Neural crest cell (in vitro differentiated cells): ENCODE measurements at regions not wholly inside any gene's neighbourhood (a gene's known extent, or its start where the extent isn't known, plus 50 kb on each side); places are given as distances from the start of the nearest gene placed in this dataset.

Experiments used
- DNase-seq: peaks from one replicate; pipeline ENCODE4 v3.0.0; 2021; ENCODE audit warnings: low read depth, mixed read lengths, low spot score
- H3K27ac Mint-ChIP-seq: one replicate; pipeline ENCODE4 v1.8.0; 2021; ENCODE audit warnings: mild to moderate bottlenecking, mixed read lengths; ENCODE audit not compliant: unreplicated experiment
- H3K27me3 Mint-ChIP-seq: 2 replicates; pipeline ENCODE4 v1.8.0; 2021; ENCODE audit warnings: low read depth, mild to moderate bottlenecking, mixed read lengths
- H3K36me3 Mint-ChIP-seq: 2 replicates; pipeline ENCODE4 v1.8.0; 2021; ENCODE audit warnings: low read depth, mild to moderate bottlenecking, mixed read lengths
- H3K4me1 Mint-ChIP-seq: 2 replicates; pipeline ENCODE4 v1.8.0; 2021; ENCODE audit warnings: mixed read lengths
- H3K4me3 Mint-ChIP-seq: one replicate; pipeline ENCODE4 v1.8.0; 2021; ENCODE audit warnings: mild to moderate bottlenecking, mixed read lengths
- H3K9me3 Mint-ChIP-seq: 2 replicates; pipeline ENCODE4 v1.8.0; 2021; ENCODE audit warnings: mixed read lengths
- TF ChIP-seq, protein P1 (sequence below): fragments of 200-600 bp; sonication (generic); conservative IDR thresholded peaks from 2 replicates; pipeline ENCODE4 v1.5.0; 2021; ENCODE audit warnings: antibody characterized with exemption, mild to moderate bottlenecking

- no peaks in the 10 kb centered on the region for H3K36me3 Mint-ChIP-seq
- H3K4me1 Mint-ChIP-seq = peaks cover 7% of the 10 kb centered on the region
- no peaks in the 10 kb centered on the region for H3K27me3 Mint-ChIP-seq
- no peak overlapping the region for H3K4me3 Mint-ChIP-seq
- DNase-seq = no peak
- H3K9me3 Mint-ChIP-seq = no peaks in the 10 kb centered on the region
- TF ChIP-seq, protein P1, sequence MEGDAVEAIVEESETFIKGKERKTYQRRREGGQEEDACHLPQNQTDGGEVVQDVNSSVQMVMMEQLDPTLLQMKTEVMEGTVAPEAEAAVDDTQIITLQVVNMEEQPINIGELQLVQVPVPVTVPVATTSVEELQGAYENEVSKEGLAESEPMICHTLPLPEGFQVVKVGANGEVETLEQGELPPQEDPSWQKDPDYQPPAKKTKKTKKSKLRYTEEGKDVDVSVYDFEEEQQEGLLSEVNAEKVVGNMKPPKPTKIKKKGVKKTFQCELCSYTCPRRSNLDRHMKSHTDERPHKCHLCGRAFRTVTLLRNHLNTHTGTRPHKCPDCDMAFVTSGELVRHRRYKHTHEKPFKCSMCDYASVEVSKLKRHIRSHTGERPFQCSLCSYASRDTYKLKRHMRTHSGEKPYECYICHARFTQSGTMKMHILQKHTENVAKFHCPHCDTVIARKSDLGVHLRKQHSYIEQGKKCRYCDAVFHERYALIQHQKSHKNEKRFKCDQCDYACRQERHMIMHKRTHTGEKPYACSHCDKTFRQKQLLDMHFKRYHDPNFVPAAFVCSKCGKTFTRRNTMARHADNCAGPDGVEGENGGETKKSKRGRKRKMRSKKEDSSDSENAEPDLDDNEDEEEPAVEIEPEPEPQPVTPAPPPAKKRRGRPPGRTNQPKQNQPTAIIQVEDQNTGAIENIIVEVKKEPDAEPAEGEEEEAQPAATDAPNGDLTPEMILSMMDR = no peak
- no peak overlapping the region for H3K27ac Mint-ChIP-seq
Observed at GRCh38 chr9:85404911-85405565, 336.7 kb downstream of the AGTPBP1 start.

DNA sequence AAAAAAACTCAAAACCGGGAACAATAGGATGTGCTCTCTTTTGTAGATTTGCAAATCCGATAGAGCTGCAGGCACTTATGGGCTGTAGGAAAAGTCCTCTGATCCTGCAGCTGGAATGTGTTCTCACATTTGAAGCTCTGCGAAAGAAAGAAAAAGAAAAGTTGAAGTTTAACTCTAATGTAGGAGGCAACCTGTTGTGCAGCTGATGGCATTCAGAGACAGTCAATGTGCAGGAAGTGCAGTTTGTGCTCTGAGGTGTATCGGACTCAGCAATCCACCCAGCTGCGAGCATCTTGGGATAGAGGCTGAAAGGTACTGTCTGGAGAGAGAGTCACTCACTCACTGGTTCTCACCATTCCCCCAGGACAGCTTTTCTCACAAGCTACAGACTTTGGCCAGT lies 339.2 kb downstream of the AGTPBP1 start:
- H3K9me3 Mint-ChIP-seq = no peaks in the 10 kb centered on the region
- H3K4me1 Mint-ChIP-seq = peaks cover 7% of the 10 kb centered on the region
- H3K4me3 Mint-ChIP-seq = no peak overlapping the region
- TF ChIP-seq, protein P1 = no peak
- H3K27me3 Mint-ChIP-seq = no peaks in the 10 kb centered on the region
- H3K27ac Mint-ChIP-seq = no peak overlapping the region
- no peaks in the 10 kb centered on the region for H3K36me3 Mint-ChIP-seq
- DNase-seq = no peak

DNA sequence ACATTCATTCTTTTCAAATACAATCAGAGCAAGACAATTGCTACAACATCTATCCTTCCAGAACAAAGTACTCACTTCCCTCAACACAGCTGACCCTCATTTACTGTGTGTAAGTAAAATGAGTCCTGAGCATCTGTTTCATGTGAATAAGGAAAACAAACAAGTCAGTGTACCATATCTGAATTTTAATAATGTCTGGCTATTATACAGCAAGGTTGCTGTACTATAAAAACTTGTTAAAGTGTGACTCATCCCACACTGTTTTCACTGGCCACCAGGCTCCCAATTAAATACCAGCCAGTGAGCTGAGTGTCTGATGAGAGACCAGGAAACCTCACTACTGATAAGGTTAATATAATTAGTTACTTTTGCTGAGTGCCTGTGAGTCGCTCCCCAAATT lies 339.8 kb downstream of the AGTPBP1 start:
- H3K4me1 Mint-ChIP-seq = peaks cover 7% of the 10 kb centered on the region
- no peak for DNase-seq
- TF ChIP-seq, protein P1 = no peak
- no peak overlapping the region for H3K4me3 Mint-ChIP-seq
- H3K9me3 Mint-ChIP-seq = no peaks in the 10 kb centered on the region
- H3K27me3 Mint-ChIP-seq = no peaks in the 10 kb centered on the region
- H3K36me3 Mint-ChIP-seq = no peaks in the 10 kb centered on the region
- no peak overlapping the region for H3K27ac Mint-ChIP-seq

DNA sequence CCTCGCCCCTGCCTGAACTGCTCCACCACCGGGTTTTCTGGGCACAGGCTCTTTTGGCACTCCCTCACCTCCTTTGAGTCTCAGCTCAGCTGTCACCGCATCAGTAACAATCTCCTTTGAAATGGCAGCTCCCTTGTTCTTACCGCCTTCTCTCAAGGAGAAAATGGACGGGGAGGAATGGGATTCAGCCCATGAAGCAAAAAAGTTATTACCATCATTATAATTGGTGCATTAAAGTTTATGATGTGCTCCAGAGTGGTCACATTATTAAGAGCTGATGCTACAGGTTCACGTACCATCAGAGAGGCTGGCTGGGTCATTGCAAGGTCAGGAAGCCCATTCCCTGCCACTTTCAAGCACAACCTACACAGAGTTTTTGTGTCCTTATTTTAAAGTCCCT lies 344.7 kb downstream of the AGTPBP1 start:
- no peaks in the 10 kb centered on the region for H3K36me3 Mint-ChIP-seq
- TF ChIP-seq, protein P1 = no peak
- H3K27ac Mint-ChIP-seq = no peak overlapping the region
- no peak for DNase-seq
- no peaks in the 10 kb centered on the region for H3K9me3 Mint-ChIP-seq
- H3K4me1 Mint-ChIP-seq = no peaks in the 10 kb centered on the region
- H3K4me3 Mint-ChIP-seq = no peak overlapping the region
- H3K27me3 Mint-ChIP-seq = no peaks in the 10 kb centered on the region

DNA sequence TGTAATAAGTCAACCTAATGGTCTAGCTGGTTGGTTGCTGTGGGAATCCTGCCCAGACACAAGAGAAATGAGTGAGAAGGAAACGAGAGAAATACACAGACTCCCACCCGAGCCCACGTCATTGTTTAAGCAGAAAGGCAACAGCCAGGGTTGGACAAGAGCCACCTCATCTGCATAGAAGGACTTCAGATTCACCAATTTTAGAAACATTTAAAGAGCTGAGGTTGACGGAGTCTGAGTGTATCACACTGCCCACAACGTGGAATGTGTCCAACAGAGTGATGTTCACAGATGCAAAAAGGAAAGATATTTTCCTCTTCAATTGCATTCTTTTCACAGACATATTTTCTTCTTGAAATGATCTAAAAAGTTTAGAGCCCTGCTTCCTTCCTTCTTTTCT lies 349.5 kb downstream of the AGTPBP1 start:
- no peaks in the 10 kb centered on the region for H3K9me3 Mint-ChIP-seq
- no peak overlapping the region for H3K27ac Mint-ChIP-seq
- no peak for DNase-seq
- TF ChIP-seq, protein P1 = no peak
- no peak overlapping the region for H3K4me3 Mint-ChIP-seq
- no peaks in the 10 kb centered on the region for H3K4me1 Mint-ChIP-seq
- H3K36me3 Mint-ChIP-seq = no peaks in the 10 kb centered on the region
- no peaks in the 10 kb centered on the region for H3K27me3 Mint-ChIP-seq
